Thyroid gland (tissue), 4 donors: ENCODE measurements at regions not wholly inside any gene's neighbourhood (a gene's known extent, or its start where the extent isn't known, plus 50 kb on each side); places are given as distances from the start of the nearest gene placed in this dataset.

ENCODE experiments used
- DNase-seq, 2 donors: peaks; one replicate each; pipeline ENCODE4 v3.0.0-alpha.2; 2019
- H3K27ac ChIP-seq, 3 donors: fragments of 200-600 bp; sonication (generic); 1 replicate in 2 of 3; 2 replicates in 1 of 3; pipeline ENCODE4 v1.5.1; 2016 to 2019; ENCODE audit warnings: mild to moderate bottlenecking in 1 of 3, moderate library complexity in 1 of 3
- H3K27me3 ChIP-seq: fragments of 200-600 bp; sonication (generic); one replicate; pipeline ENCODE4 v1.5.1; 2019
- H3K36me3 ChIP-seq, 2 donors: fragments of 200-600 bp; sonication (generic); one replicate each; pipeline ENCODE4 v1.5.1; 2016 to 2019
- H3K4me1 ChIP-seq, 2 donors: fragments of 200-600 bp; sonication (generic); one replicate each; pipeline ENCODE4 v1.5.1; 2017 to 2019
- H3K4me3 ChIP-seq, 3 donors: fragments of 200-600 bp; sonication (generic); replicated peaks in 1 of 3; 1 replicate in 2 of 3; 2 replicates in 1 of 3; pipeline ENCODE4 v1.5.1; 2016; ENCODE audit warnings: mild to moderate bottlenecking in 1 of 3
- H3K9me3 ChIP-seq: fragments of 200-600 bp; sonication (generic); one replicate; pipeline ENCODE4 v1.5.1; 2017
- CTCF ChIP-seq, 6 experiments: fragments of 200-600 bp in 3 of 6; fragments of 450-650 bp in 3 of 6; sonication (generic) in 3 of 6; IDR thresholded peaks; one replicate each; pipeline ENCODE4 v1.5.1; 2016 to 2019; ENCODE audit warnings: antibody characterized with exemption in 6 of 6, mild to moderate bottlenecking in 2 of 6, inconsistent platforms in 1 of 6, moderate library complexity in 1 of 6
- POLR2A ChIP-seq, 2 donors: fragments of 450-650 bp; IDR thresholded peaks; one replicate each; pipeline ENCODE4 v1.6.1; 2017; ENCODE audit warnings: antibody characterized with exemption in 2 of 2, mild to moderate bottlenecking in 2 of 2, moderate library complexity in 1 of 2
- WGBS, 2 donors: methylation state at CpG; one replicate each; pipeline ENCODE4 v1.1.5; 2017; 5-methylcytosine and 5-hydroxymethylcytosine counted together
- intact Hi-C: fragments of 100-400 bp; cut with DNase I; formaldehyde crosslinking; loops from one replicate; pipeline ENCODE4 v1.15.1; 2023

GRCh38 chr22:48096851-48097665, 1334.6 kb downstream of the TBC1D22A start:
- WGBS, 2 donors = 67% methylated on average over 12 to 13 of the region's 13 CpGs
- Histone ChIP-seq H3K9me3 (no peaks in the 10 kb centered on the region), H3K27ac (no peak overlapping the region), H3K4me3 (no peak overlapping the region), H3K4me1 (no peaks in the 10 kb centered on the region), H3K36me3 (no peaks in the 10 kb centered on the region), H3K27me3 (no peaks in the 10 kb centered on the region)
- intact Hi-C loops = no loop called here
- no peak for DNase-seq
- no peak for TF ChIP-seq CTCF (IDR thresholded peaks at IDR 0.05)
- TF ChIP-seq POLR2A (IDR thresholded peaks at IDR 0.05) = no peak

GRCh38 chr22:48096411-48096810, 1334.0 kb downstream of the TBC1D22A start:
- Histone ChIP-seq H3K4me1 (no peaks in the 10 kb centered on the region), H3K27ac (no peak overlapping the region), H3K27me3 (no peaks in the 10 kb centered on the region), H3K9me3 (no peaks in the 10 kb centered on the region), H3K36me3 (no peaks in the 10 kb centered on the region), H3K4me3 (no peak overlapping the region)
- TF ChIP-seq CTCF (IDR thresholded peaks at IDR 0.05) (no peak), POLR2A (IDR thresholded peaks at IDR 0.05) (no peak)
- intact Hi-C loops = no loop called here
- WGBS, 2 donors = 44 to 68% methylated on average over 6 to 7 of the region's 7 CpGs
- no peak for DNase-seq

- TF ChIP-seq CTCF (IDR thresholded peaks at IDR 0.05) (no peak), POLR2A (IDR thresholded peaks at IDR 0.05) (no peak)
- no peak for DNase-seq
- Histone ChIP-seq H3K9me3 (no peaks in the 10 kb centered on the region), H3K27me3 (no peaks in the 10 kb centered on the region), H3K27ac (no peak overlapping the region), H3K4me1 (peaks cover 0 to 13% of the 10 kb centered on the region in 2 donors), H3K36me3 (no peaks in the 10 kb centered on the region), H3K4me3 (no peak overlapping the region)
- 89% methylated on average over 8 of the region's 8 CpGs for WGBS, 2 donors
- intact Hi-C loops = no loop called here
Observed at GRCh38 chr22:48093981-48094380, 1331.5 kb downstream of the TBC1D22A start.

- Histone ChIP-seq H3K27me3 (no peaks in the 10 kb centered on the region), H3K36me3 (no peaks in the 10 kb centered on the region), H3K9me3 (no peaks in the 10 kb centered on the region), H3K4me3 (no peak overlapping the region), H3K27ac (no peak overlapping the region), H3K4me1 (peaks cover 0 to 13% of the 10 kb centered on the region in 2 donors)
- intact Hi-C loops = no loop called here
- TF ChIP-seq POLR2A (IDR thresholded peaks at IDR 0.05) (no peak), CTCF (IDR thresholded peaks at IDR 0.05) (no peak)
- DNase-seq = no peak
- WGBS, 2 donors = 77 to 81% methylated on average over 4 of the region's 4 CpGs
Observed at GRCh38 chr22:48092866-48093265, 1330.4 kb downstream of the TBC1D22A start.

GRCh38 chr22:48091656-48092223, 1329.3 kb downstream of the TBC1D22A start:
- Histone ChIP-seq H3K4me3 (no peak overlapping the region), H3K27me3 (no peaks in the 10 kb centered on the region), H3K4me1 (peaks cover 0 to 13% of the 10 kb centered on the region in 2 donors), H3K9me3 (no peaks in the 10 kb centered on the region), H3K36me3 (no peaks in the 10 kb centered on the region), H3K27ac (no peak overlapping the region)
- intact Hi-C loops = no loop called here
- TF ChIP-seq CTCF (IDR thresholded peaks at IDR 0.05) = no peak
- TF ChIP-seq POLR2A (IDR thresholded peaks at IDR 0.05) = no peak
- 84 to 88% methylated on average over 10 of the region's 10 CpGs for WGBS, 2 donors
- DNase-seq = no peak
